Adipocyte (in vitro differentiated cells): ENCODE measurements at regions not wholly inside any gene's neighbourhood (a gene's known extent, or its start where the extent isn't known, plus 50 kb on each side); places are given as distances from the start of the nearest gene placed in this dataset.

ENCODE experiments used
- DNase-seq: peaks from one replicate; pipeline ENCODE4 v3.0.0-alpha.2; 2015; ENCODE audit warnings: low read depth
- H3K27me3 ChIP-seq: replicated peaks from 2 replicates; pipeline ENCODE4 v1.7.0; 2013; ENCODE audit warnings: mild to moderate bottlenecking, low read length, moderate library complexity; ENCODE audit not compliant: control insufficient read depth, insufficient read depth
- H3K36me3 ChIP-seq: 2 replicates; pipeline ENCODE4 v1.7.0; 2013; ENCODE audit warnings: low read length, mild to moderate bottlenecking, moderate library complexity; ENCODE audit not compliant: control insufficient read depth, insufficient read depth, severe bottlenecking
- H3K4me1 ChIP-seq: 2 replicates; pipeline ENCODE4 v1.7.0; 2013; ENCODE audit warnings: mild to moderate bottlenecking, low read length, moderate library complexity; ENCODE audit not compliant: control insufficient read depth, insufficient read depth
- H3K4me3 ChIP-seq: 2 replicates; pipeline ENCODE4 v1.7.0; 2013; ENCODE audit warnings: mild to moderate bottlenecking, low read length, moderate library complexity
- H3K9ac ChIP-seq: 2 replicates; pipeline ENCODE4 v1.7.0; 2013; ENCODE audit warnings: mild to moderate bottlenecking, low read length, moderate library complexity
- H3K9me3 ChIP-seq: 2 replicates; pipeline ENCODE4 v1.7.0; 2013; ENCODE audit warnings: mild to moderate bottlenecking, low read length, moderate library complexity; ENCODE audit not compliant: control insufficient read depth

GRCh38 chr4:58063404-58064160 lies 953.4 kb upstream of the IGFBP7 start:
- no peaks in the 10 kb centered on the region for H3K27me3 ChIP-seq
- no peak for DNase-seq
- H3K9me3 ChIP-seq: no peaks in the 10 kb centered on the region
- H3K36me3 ChIP-seq: no peaks in the 10 kb centered on the region
- no peak overlapping the region for H3K4me3 ChIP-seq
- H3K4me1 ChIP-seq: no peaks in the 10 kb centered on the region
- H3K9ac ChIP-seq: no peak overlapping the region

GRCh38 chr4:58061967-58062366 lies 951.8 kb upstream of the IGFBP7 start:
- H3K4me1 ChIP-seq: no peaks in the 10 kb centered on the region
- no peak overlapping the region for H3K4me3 ChIP-seq
- H3K36me3 ChIP-seq: no peaks in the 10 kb centered on the region
- DNase-seq: no peak
- H3K9me3 ChIP-seq: no peaks in the 10 kb centered on the region
- no peak overlapping the region for H3K9ac ChIP-seq
- no peaks in the 10 kb centered on the region for H3K27me3 ChIP-seq

GRCh38 chr4:58050439-58050838 lies 940.3 kb upstream of the IGFBP7 start:
- Histone ChIP-seq H3K4me3 (no peak overlapping the region), H3K4me1 (no peaks in the 10 kb centered on the region), H3K9ac (no peak overlapping the region)

GRCh38 chr4:58048491-58048890 lies 938.3 kb upstream of the IGFBP7 start:
- Histone ChIP-seq H3K9ac (no peak overlapping the region), H3K4me1 (no peaks in the 10 kb centered on the region), H3K9me3 (no peaks in the 10 kb centered on the region), H3K36me3 (no peaks in the 10 kb centered on the region), H3K4me3 (no peak overlapping the region), H3K27me3 (no peaks in the 10 kb centered on the region)
- DNase-seq: no peak

More at GRCh38 chr4:58050439-58050838, 940.3 kb upstream of the IGFBP7 start:
- H3K36me3 ChIP-seq: no peaks in the 10 kb centered on the region
- H3K9me3 ChIP-seq: no peaks in the 10 kb centered on the region
- no peaks in the 10 kb centered on the region for H3K27me3 ChIP-seq
- no peak for DNase-seq

GRCh38 chr4:58042176-58042575 lies 932.0 kb upstream of the IGFBP7 start:
- no peaks in the 10 kb centered on the region for H3K27me3 ChIP-seq
- no peaks in the 10 kb centered on the region for H3K4me1 ChIP-seq
- no peaks in the 10 kb centered on the region for H3K36me3 ChIP-seq
- no peak for DNase-seq
- no peak overlapping the region for H3K4me3 ChIP-seq
- H3K9ac ChIP-seq: no peak overlapping the region
- H3K9me3 ChIP-seq: no peaks in the 10 kb centered on the region

GRCh38 chr4:57993944-57994343 lies 883.8 kb upstream of the IGFBP7 start:
- H3K36me3 ChIP-seq: no peaks in the 10 kb centered on the region
- no peak for DNase-seq
- H3K27me3 ChIP-seq: no peaks in the 10 kb centered on the region
- H3K4me3 ChIP-seq: no peak overlapping the region
- no peak overlapping the region for H3K9ac ChIP-seq
- H3K4me1 ChIP-seq: no peaks in the 10 kb centered on the region
- H3K9me3 ChIP-seq: no peaks in the 10 kb centered on the region

GRCh38 chr4:57989430-57989829 lies 879.2 kb upstream of the IGFBP7 start:
- Histone ChIP-seq H3K4me1 (no peaks in the 10 kb centered on the region), H3K27me3 (no peaks in the 10 kb centered on the region), H3K4me3 (no peak overlapping the region), H3K9me3 (no peaks in the 10 kb centered on the region), H3K9ac (no peak overlapping the region), H3K36me3 (no peaks in the 10 kb centered on the region)
- no peak for DNase-seq

GRCh38 chr4:57985161-57985560 lies 875.0 kb upstream of the IGFBP7 start:
- Histone ChIP-seq H3K9me3 (no peaks in the 10 kb centered on the region), H3K36me3 (no peaks in the 10 kb centered on the region), H3K27me3 (no peaks in the 10 kb centered on the region), H3K4me1 (no peaks in the 10 kb centered on the region), H3K4me3 (no peak overlapping the region), H3K9ac (no peak overlapping the region)
- DNase-seq: no peak

GRCh38 chr4:57981123-57981522 lies 870.9 kb upstream of the IGFBP7 start:
- H3K27me3 ChIP-seq: no peaks in the 10 kb centered on the region
- DNase-seq: no peak
- H3K4me3 ChIP-seq: no peak overlapping the region
- no peaks in the 10 kb centered on the region for H3K36me3 ChIP-seq
- H3K4me1 ChIP-seq: no peaks in the 10 kb centered on the region
- no peak overlapping the region for H3K9ac ChIP-seq
- H3K9me3 ChIP-seq: no peaks in the 10 kb centered on the region

- no peak for DNase-seq
- Histone ChIP-seq H3K36me3 (no peaks in the 10 kb centered on the region), H3K9me3 (peaks cover 3% of the 10 kb centered on the region), H3K4me1 (no peaks in the 10 kb centered on the region), H3K9ac (no peak overlapping the region), H3K4me3 (no peak overlapping the region), H3K27me3 (no peaks in the 10 kb centered on the region)
These were observed 864.6 kb upstream of the IGFBP7 start for GRCh38 chr4:57974821-57975220.

- no peaks in the 10 kb centered on the region for H3K36me3 ChIP-seq
- no peak overlapping the region for H3K9ac ChIP-seq
- H3K27me3 ChIP-seq: no peaks in the 10 kb centered on the region
- peaks cover 3% of the 10 kb centered on the region for H3K9me3 ChIP-seq
- H3K4me3 ChIP-seq: no peak overlapping the region
- no peak for DNase-seq
- H3K4me1 ChIP-seq: no peaks in the 10 kb centered on the region
These were observed 863.6 kb upstream of the IGFBP7 start for GRCh38 chr4:57973819-57974218.

GRCh38 chr4:57971261-57971660 lies 861.1 kb upstream of the IGFBP7 start:
- no peak for DNase-seq
- Histone ChIP-seq H3K27me3 (no peaks in the 10 kb centered on the region), H3K9me3 (peaks cover 3% of the 10 kb centered on the region), H3K4me1 (no peaks in the 10 kb centered on the region), H3K36me3 (no peaks in the 10 kb centered on the region), H3K9ac (no peak overlapping the region), H3K4me3 (no peak overlapping the region)
